SK-N-MC (cell line): ENCODE measurements at regions not wholly inside any gene's neighbourhood (a gene's known extent, or its start where the extent isn't known, plus 50 kb on each side); places are given as distances from the start of the nearest gene placed in this dataset.

Experiments used
- DNase-seq: peaks from one replicate; pipeline ENCODE4 v3.0.0-alpha.2; 2011; ENCODE audit warnings: low read depth, low spot score
- H3K27ac ChIP-seq: fragments of 200-600 bp; sonication (generic); 2 replicates; pipeline ENCODE4 v1.5.1; 2016; ENCODE audit warnings: mixed run types
- H3K36me3 ChIP-seq: fragments of 200-600 bp; sonication (generic); 2 replicates; pipeline ENCODE4 v1.6.1; 2017; ENCODE audit warnings: antibody characterized with exemption, low read length, mixed read lengths; ENCODE audit not compliant: insufficient read depth
- H3K4me3 ChIP-seq: fragments of 200-600 bp; sonication (generic); 2 replicates; pipeline ENCODE4 v1.5.1; 2016
- H3K9ac ChIP-seq: fragments of 200-600 bp; sonication (generic); 2 replicates; pipeline ENCODE4 v1.8.0; 2017; ENCODE audit warnings: mixed run types, mixed read lengths; ENCODE audit not compliant: insufficient read length
- H3K9me3 ChIP-seq: fragments of 200-600 bp; sonication (generic); 2 replicates; pipeline ENCODE4 v1.6.1; 2017; ENCODE audit warnings: low read depth, mild to moderate bottlenecking, antibody characterized with exemption, low read length, moderate library complexity, mixed read lengths
- EZH2 ChIP-seq: fragments of 200-600 bp; sonication (generic); IDR thresholded peaks from one replicate; pipeline ENCODE4 v1.6.1; 2017; ENCODE audit warnings: antibody characterized with exemption
- FOXP2 ChIP-seq: optimal IDR thresholded peaks from 2 replicates; pipeline ENCODE3; 2011; ENCODE audit warnings: mild to moderate bottlenecking, moderate library complexity; ENCODE audit not compliant: insufficient read depth; ENCODE audit errors: extremely low read length, control extremely low read depth
- POLR2AphosphoS5 ChIP-seq: IDR thresholded peaks from 2 replicates; pipeline ENCODE4 v1.6.1; 2012; ENCODE audit warnings: mild to moderate bottlenecking, low read depth, low read length, borderline replicate concordance

DNA sequence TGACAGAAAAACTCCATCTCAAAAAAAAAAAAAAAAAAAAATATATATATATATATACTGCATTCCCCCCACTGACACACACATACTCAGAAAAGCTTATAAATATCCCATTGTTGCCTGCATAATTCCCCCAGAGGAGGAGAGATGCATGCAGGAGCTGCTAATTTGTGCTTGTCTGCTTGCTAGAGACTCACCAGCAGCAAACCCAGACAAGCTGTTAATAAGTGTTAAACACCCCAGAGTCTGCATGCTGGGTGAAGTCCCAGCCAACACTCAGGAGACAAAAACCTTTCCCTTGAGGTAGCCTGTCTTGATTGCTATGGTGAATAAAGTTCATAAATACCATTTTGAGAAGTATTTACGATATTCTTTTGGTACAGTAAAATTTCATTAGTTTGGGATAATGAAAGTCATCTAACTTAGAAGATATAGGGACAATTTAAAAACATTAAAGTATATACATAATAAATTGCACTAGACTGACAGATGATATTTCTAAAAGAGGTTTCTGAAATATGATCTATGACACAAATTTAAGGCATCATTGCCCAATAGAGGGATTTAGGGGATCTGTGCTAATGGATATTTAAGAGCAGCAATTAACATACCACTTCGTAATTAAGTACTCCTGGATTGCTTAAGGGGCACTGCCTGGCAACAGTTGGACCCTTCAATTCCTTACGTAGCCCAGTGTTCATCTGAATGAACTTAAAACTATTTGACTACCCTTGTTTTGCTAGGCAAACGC, 400.0 kb upstream of the C2CD4B start:
- DNase-seq = no peak
- no peak overlapping the region for H3K9ac ChIP-seq
- H3K36me3 ChIP-seq = no peaks in the 10 kb centered on the region
- TF ChIP-seq FOXP2 (no peak), EZH2 (no peak), POLR2AphosphoS5 (no peak)
- H3K27ac ChIP-seq = no peak overlapping the region
- H3K9me3 ChIP-seq = no peaks in the 10 kb centered on the region
- no peak overlapping the region for H3K4me3 ChIP-seq

DNA sequence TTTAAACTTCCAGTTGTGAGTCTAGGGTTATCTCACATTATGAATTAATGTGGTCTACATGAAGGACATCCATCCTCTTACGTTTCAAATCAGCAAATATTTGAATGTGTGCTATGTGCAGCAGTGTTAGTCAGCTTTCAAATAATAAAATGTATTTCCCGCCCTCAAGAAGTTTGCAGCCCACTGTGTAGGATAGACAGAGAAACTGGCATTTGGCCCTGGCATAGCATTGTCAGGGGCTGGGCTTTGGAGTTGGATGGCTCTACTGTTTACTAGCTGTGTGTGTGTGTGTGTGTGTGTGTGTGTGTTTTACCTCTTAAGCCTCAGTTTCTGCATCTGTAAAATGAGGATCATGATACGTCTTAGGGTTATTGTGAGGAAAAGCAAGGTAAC, 400.5 kb upstream of the C2CD4B start:
- Histone ChIP-seq H3K27ac (no peak overlapping the region), H3K4me3 (no peak overlapping the region), H3K9ac (no peak overlapping the region), H3K9me3 (no peaks in the 10 kb centered on the region), H3K36me3 (no peaks in the 10 kb centered on the region)
- TF ChIP-seq EZH2 = no peak
- TF ChIP-seq POLR2AphosphoS5 = no peak
- TF ChIP-seq FOXP2 = no peak
- no peak for DNase-seq

DNA sequence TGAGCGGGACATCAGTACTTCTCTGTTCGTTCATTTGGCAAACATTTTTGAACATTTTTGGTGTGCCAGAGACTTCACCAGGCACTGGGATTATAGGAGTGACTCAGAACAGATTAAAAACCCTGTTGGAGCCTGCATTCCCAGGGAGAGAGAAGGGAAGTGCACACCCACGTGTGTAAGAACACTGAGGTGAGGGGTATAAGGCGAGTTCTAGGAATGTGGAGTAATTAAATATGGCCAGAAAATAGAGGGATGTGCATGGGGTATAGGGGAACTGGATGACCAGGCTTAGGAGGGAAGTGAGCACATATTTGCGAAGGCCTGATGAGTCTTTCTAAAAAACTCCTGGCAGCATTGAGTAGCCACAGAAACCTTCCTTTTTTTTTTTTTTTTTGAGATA, 401.2 kb upstream of the C2CD4B start:
- H3K9me3 ChIP-seq = no peaks in the 10 kb centered on the region
- DNase-seq = no peak
- H3K4me3 ChIP-seq = no peak overlapping the region
- TF ChIP-seq EZH2 (no peak), POLR2AphosphoS5 (no peak), FOXP2 (no peak)
- H3K27ac ChIP-seq = no peak overlapping the region
- no peak overlapping the region for H3K9ac ChIP-seq
- no peaks in the 10 kb centered on the region for H3K36me3 ChIP-seq

DNA sequence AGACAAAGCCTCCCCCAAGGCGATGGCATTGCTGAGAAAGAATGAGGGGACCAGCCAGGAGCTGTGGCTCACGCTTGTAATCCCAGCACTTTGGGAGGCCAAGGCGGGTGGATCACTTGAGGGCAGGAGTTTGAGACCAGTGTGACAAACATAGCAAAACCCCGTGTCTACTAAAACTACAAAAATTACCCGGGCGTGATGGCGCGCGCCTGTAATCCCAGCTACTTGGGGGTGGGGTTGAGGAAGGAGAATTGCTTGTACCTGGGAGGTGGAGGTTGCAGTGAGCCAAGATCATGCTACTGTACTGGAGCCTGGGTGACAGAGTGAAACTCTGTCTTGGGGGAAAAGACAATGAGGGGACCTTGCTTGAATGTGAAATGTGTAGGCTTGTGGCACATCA, 402.4 kb upstream of the C2CD4B start:
- Histone ChIP-seq H3K4me3 (no peak overlapping the region), H3K27ac (no peak overlapping the region), H3K9ac (no peak overlapping the region), H3K9me3 (no peaks in the 10 kb centered on the region), H3K36me3 (no peaks in the 10 kb centered on the region)
- no peak for DNase-seq
- TF ChIP-seq POLR2AphosphoS5 = no peak
- TF ChIP-seq EZH2 = no peak
- no peak for TF ChIP-seq FOXP2

DNA sequence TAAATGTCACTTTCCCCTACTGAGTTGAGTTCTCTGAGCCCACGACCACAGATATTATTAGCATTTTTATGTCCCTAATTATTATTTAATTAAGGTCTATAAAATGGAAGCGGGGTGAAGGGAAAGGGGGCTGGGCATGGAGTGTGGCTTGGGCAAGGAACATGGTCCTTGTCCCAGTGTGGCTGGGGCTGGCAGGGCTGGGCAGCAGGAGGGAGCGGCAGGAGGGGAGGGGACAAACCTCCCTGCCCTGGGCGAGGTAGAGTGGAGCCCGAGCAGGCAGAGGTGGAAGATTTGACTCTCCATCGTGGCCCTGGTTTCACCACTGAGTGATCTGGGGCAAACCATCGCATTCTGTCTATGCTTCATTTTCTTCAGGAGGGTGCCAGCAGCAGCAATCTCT, 402.9 kb upstream of the C2CD4B start:
- Histone ChIP-seq H3K9me3 (no peaks in the 10 kb centered on the region), H3K27ac (no peak overlapping the region), H3K9ac (no peak overlapping the region), H3K36me3 (no peaks in the 10 kb centered on the region), H3K4me3 (no peak overlapping the region)
- TF ChIP-seq EZH2 (no peak), POLR2AphosphoS5 (no peak), FOXP2 (no peak)
- no peak for DNase-seq

DNA sequence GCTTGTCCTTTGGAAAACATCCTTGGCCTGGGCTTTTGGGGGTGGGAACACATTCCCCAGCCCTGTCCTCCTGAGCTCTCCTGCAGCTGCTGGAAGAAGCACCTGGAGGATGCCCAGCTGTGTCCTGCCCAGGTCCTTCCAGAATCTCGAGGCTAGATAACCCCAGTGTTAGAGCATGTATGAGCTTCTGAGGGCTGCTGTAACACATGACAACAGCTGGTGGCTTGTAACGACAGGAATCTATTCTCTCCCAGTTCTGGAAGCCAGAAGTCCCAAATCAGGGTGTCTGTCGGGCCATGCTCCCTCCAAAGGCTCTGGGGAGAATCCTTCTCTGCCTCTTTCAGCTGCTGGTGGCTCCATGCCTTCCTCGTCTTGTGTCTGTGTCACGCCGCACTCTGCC, 403.6 kb upstream of the C2CD4B start:
- no peak overlapping the region for H3K4me3 ChIP-seq
- TF ChIP-seq EZH2 (no peak), FOXP2 (no peak), POLR2AphosphoS5 (no peak)
- no peak overlapping the region for H3K27ac ChIP-seq
- no peaks in the 10 kb centered on the region for H3K36me3 ChIP-seq
- H3K9ac ChIP-seq = no peak overlapping the region
- H3K9me3 ChIP-seq = no peaks in the 10 kb centered on the region
- DNase-seq = no peak

DNA sequence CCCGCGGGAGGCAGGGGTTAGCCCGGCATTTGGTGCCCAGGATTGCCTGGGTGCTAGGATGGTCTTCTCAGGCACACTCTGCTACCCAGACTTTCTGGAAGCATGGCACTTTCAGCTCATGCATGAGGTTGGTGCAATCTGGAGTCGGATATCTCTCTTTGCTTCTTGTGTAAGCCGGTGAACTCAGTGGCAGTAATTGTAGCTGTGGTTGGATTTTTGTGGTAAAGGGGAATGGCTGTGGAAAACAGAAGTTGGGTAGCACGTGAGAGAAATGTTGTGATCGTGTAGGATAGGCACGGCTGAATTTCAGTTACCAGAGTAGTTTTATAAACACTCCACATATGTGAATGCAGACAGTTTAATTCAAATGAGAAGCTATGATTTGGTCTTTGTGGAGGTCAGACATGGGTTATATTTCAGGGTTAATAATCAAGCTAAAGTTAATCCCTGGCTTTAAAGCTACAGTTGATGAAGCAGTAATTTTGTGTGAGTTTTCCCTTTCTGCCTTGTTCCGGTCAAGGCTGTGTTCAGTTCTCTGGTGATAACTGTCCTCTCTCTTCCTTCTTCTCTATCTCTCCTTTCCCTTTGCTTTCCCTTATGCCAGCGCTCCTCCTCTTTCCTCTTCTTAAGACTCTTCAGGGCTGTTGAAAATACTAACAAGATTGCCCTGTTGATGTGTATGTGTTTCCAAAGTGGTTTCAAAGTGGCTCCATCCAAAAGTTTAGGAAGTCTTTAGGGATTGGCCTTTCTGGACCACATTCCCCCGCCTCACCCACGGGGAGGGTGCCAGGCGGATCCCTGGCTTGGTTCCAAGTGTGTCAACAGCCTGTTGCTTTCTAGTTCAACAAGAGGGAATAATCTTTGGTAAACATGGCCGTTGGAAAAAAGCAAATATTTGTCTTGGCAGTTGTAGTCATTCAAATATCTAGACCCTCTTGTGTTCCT, 404.6 kb upstream of the C2CD4B start:
- TF ChIP-seq EZH2 = no peak
- TF ChIP-seq FOXP2 = no peak
- TF ChIP-seq POLR2AphosphoS5 = no peak
- no peak overlapping the region for H3K4me3 ChIP-seq
- H3K9ac ChIP-seq = no peak overlapping the region
- no peaks in the 10 kb centered on the region for H3K9me3 ChIP-seq
- no peak overlapping the region for H3K27ac ChIP-seq
- no peak for DNase-seq
- no peaks in the 10 kb centered on the region for H3K36me3 ChIP-seq

DNA sequence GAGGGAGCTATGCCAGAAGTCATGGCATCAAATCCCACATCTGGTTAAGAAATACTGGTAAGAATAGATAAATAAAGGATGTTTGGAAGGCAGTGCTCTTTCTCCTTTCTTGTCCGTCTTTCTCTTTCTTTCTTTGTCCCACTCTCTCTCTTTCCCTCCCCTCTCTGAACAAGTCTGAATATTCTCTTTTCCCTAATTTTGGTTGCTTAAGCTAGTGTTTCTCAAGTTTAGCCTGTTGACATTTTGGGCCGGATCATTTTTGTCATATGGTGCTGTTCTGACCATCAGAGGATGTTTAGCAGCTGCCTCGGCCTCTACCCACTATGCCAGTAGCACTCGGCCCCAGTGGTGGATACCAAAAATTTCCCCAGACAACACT, 405.3 kb upstream of the C2CD4B start:
- TF ChIP-seq EZH2 (no peak), POLR2AphosphoS5 (no peak), FOXP2 (no peak)
- Histone ChIP-seq H3K36me3 (no peaks in the 10 kb centered on the region), H3K4me3 (no peak overlapping the region), H3K9me3 (no peaks in the 10 kb centered on the region), H3K27ac (no peak overlapping the region), H3K9ac (no peak overlapping the region)
- DNase-seq = no peak
